ENCODE measurements at regions not wholly inside any gene's neighbourhood (a gene's known extent, or its start where the extent isn't known, plus 50 kb on each side); places are given as distances from the start of the nearest gene placed in this dataset.

DNA sequence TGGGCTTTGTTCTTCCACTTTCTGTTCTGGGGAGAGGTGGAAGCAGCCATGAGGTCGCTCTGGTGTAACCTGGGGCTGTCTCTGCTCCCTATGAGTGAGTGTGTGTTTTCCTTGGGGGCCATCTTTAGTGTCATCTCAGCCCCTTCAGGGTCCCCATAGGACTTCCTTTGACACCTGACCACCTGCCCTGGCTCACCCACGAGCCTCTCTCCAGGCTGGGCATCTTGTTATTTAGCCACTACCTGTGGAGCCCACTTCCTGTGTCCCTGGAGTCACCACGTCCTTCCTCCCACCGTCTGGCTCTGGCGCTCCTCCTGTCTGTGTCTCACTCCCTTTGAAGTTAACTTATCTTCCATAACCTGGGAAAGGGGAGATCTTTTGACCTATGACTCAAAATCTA, 176.0 kb downstream of the UXS1 start:
- TF ChIP-seq CTCF (IDR thresholded peaks at IDR 0.05) (no peak), EP300 (IDR thresholded peaks at IDR 0.05) (no peak)
